NCI-H69 (cell line): ENCODE measurements at regions not wholly inside any gene's neighbourhood (a gene's known extent, or its start where the extent isn't known, plus 50 kb on each side); places are given as distances from the start of the nearest gene placed in this dataset.

Experiments
- DNase-seq: peaks from one replicate; lab custom pipeline; 2025; lab: John Stamatoyannopoulos, UW

DNA sequence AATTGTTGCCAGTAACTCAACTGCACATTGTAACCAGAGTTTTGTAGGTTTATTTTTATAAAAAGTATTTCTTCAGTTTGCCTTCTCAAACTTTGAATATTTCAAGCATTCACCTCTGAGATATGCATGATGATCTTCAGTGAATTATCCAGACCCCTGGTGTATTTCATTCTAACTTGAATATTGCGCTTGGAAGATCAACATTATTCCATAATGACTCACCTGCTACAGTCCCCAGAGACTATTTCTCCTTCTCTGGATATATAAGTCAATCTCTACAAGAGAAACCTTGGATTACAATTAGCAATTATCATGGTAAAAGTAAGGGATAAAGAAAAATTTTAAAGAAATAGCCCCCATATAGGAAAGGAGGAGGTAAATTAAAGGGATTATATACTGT, 1041.0 kb downstream of the TLE1 start:
- no peak for DNase-seq

DNA sequence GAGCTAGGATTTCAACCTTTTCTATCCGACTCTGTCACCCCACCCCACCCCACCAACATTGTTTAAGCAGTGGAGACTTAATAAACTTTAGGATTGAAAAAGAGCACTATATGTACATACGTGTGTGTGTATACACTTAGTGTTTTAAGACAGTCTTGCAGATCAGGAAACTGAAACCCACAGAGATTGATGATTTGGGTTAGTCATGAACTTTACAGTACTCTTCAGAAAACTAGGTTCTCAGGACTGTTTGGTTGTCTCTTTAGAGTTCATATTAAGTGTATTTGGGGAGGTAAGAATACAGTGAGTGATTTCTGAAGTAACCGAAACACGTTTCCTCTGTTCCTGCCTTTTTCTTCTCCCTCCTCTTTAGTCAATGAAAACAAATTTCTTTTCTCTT, 1043.1 kb downstream of the TLE1 start:
- no peak for DNase-seq

DNA sequence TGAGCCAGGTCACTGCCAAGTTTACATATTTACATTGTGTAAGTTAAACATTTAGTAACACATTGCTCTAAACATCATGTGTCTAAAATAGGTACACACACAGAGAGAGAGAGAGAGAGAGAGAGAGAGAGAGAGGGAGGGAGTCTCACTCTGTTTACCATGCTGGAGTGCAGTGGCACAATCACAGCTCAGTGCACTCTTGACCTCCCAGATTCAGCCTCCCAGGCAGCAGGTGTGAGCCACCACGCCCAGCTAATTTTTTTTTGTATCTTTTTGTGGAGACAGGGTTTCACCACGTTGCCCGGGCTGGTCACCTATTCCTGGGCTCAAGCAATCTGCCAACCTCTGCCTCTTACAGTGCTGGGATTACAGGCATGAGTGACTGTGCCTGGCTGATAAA, 1045.3 kb downstream of the TLE1 start:
- DNase-seq = peak; percentile 19

DNA sequence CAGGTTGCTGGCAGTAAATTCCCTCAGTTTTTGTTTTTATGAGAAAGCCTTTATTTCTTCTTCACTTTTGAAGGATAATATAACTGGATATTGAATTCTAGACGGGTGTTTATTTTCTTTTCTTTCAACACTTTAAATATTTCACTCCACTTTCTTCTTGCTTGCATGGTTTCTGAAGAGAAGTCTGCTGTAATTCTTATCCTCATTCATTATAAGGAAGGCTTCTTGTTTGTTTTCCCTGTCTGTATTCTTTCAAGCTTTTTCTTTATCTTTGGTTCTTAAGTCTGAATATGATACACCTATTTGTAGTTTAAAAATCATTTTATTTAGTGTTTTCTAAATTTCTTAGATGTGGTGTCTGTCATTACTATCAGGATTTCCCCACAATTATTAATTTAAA, 1054.3 kb downstream of the TLE1 start:
- no peak for DNase-seq

DNA sequence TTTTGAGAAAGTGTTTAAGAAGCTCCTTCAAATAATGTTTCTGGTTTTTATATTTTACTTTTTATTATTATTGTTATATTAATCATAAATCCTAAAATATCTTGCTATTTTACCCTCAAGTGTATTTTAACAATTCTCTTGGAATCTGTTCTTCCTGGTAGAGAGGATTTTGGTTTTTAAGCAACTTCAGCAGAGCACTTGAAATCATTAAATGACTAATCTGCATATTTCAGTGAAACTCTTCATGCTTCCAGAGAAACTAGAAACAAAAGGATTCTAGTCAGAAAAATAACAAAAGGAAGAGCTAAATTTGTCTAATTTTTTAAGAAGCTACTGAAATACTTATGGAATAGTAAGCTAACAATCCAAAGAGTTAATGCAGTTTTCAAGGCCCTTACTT, 1057.3 kb downstream of the TLE1 start:
- no peak for DNase-seq

DNA sequence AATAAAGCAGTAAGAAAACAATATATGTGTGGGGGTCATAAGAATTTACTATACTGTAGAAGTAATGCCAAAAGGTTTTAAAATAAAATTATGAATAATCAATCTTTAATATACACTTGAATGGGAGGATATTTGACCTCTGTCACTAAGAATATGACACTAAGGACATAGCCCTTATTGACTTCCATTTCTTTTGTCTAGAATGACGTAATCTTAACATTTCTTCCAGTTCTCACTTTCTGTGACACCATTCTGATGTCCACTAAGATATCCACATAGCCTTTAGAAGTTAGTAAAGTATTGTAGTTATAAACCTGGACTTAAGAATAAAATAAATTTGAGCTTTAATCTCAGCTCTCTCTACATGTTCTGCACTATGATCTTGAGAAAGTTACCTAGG, 1050.7 kb downstream of the TLE4 start:
- no peak for DNase-seq

DNA sequence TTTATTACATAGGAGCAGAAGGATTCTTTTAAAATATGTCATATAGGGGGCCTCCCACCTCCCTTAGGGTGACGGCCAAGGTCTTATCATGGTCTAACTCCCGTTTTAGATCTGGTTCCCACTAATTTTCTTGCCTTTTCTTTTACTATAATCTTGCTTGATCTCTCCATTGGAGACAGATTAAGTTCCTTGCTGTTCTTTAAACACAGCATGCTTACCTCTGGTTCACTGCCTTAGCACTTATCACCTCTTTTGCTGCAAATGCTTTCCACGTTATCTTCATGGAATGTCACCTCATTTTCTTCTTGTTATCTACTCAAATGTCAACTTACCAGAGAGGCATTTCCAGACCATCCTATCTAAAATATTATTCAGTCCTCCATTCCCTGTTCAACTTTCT, 1047.6 kb downstream of the TLE4 start:
- DNase-seq = no peak

DNA sequence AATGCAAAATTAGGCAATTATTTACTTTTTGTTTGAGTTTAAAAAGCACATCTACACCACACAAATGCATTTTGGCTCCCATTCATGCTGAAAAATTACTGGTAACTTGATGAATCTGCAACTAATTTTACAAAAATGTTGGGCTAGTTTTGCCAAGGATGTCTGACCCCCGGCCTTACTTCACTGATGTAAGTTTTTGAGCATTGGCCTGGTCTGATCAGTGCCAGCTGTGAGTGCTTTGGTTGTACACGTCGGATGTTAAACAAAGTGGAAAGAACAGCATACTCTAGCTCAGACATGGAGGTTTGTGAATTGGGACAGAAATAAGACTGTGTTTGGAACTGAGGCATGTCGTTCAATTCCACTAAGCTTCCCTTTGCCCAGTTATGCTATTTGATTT, 1044.2 kb downstream of the TLE4 start:
- DNase-seq = no peak

DNA sequence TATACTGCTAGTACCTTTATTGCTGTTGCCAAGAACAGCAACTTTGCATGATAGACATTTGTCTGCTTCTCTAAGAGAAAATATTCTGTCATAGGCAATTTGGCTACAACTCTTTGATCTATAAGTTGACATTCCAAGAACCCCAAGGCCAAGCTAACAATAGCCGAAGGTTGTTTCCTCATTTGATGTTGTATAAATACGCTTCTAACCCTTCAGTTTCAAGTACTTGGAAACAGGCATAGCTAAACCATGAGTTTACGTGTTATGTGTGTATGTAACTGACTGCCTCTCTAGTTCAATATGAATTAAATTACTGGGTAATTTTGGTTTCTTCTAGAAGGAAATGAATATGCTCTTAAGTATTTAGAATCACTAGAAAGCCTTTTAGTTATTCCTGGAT, 1034.0 kb downstream of the TLE4 start:
- no peak for DNase-seq

DNA sequence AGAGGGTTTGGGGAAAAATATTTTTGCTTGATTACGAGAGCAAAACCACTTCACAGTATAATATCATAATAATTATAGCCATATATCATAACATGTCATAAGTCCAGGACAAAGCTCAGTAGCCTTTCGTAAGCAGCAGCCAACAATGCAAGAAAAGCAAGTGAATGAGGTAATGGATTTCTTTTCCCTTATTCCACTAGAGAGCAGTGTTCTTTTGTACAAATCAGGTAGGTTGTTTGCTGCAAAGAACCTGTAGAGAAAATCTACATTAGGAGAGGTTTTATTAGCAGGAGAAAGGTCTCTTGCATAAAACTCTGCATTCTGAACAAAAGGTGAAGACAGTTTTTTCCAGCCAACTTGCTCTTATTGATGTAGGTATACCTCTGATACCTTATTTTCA, 1033.4 kb downstream of the TLE4 start:
- DNase-seq = peak; percentile 33

DNA sequence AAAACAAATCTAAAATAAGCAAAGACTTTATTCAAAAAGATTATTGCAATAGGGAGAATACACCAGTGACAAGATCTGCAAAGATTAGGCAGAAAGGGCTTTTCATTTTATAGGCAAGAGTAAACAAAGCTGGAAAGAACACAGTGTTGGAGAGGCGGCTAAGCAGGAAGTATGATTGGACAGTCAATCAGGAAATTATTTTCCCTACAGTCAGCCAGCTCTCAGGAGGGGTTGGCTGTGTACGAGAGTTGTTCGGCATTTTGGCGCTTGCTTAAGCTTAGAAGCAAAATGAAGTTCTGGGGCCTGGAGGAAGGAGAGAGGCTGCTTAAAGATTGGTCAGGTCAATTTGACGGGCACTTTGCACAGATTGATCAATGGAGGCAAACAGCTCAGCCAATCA, 1030.5 kb downstream of the TLE4 start:
- no peak for DNase-seq

DNA sequence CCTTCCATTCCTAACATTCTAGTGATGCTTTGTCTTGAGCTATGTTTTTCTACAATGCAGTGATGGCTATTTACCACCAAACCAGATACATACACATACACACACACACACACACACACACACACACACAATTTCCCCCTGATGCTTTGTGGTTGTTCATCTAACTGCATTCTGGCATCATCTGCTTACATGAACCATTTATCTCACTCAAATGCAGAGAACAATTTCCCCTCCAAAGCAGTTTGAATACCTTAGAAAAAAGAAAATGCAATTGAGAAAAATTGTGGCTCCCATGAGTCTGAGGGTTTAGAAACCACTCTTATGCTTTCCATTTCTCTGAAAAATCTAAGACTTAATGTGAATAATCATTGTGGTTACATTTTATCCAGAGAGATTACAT, 1024.8 kb downstream of the TLE4 start:
- DNase-seq = no peak

DNA sequence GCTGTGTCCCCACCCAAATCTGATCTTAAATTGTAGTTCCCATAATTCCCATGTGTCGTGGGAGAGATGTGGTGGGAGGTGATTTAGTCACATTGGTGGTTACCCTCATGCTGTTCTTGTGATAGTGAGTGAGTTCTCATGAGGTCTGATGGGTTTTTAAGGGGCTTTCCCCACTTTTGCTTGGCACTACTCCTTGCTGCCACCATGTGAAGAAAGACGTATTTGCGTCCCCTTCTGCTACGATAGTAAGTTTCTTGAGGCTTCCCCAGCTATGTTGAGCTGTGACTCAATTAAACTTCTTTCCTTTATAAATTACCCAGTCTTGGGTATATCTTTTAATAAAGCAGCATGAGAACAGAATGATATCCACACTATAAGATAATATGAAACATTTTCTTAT, 1023.4 kb downstream of the TLE4 start:
- DNase-seq = no peak

DNA sequence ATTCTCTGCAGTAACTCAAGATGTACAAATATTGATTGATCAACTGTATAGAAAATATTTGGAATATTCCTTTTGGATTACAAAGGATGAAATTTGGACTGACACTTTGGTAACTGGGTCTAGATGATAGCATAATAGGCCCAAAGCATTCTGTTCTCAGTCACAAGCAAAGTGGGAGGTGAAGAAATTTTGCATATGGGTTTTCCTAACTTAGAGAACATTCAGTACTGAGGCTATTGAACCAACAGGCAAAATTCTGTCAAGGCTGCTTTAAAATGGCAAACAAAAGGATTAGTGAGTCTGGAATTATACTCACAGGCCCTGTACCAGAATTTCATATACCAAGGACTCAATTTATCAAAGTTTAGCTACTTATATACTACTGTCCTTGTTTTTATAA, 1020.6 kb downstream of the TLE4 start:
- no peak for DNase-seq

DNA sequence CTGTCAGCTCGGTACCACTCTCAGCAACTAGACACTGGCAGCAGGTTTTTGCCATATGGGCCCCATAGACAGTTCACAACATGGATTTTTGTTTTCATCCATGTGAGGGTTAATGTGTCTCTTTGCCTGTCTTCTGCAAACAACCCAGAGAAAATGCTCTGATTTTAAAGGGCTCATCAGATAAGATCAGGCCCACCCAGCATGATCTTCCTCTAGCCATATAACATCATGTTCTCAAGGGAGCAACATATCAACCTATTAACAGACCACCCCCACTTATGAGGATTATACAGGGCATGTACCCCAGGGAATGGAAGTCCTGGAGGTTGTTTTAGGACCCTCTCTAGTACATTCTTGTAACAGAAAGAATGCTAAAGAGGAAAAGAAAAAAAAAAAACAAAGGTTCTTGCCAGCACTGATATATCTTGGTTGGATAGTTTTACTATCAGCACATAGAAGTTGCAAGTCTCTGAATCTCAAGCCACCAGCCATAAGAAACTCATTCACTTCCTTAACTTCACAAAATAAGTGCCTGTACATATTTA, 1015.1 kb downstream of the TLE4 start:
- no peak for DNase-seq

DNA sequence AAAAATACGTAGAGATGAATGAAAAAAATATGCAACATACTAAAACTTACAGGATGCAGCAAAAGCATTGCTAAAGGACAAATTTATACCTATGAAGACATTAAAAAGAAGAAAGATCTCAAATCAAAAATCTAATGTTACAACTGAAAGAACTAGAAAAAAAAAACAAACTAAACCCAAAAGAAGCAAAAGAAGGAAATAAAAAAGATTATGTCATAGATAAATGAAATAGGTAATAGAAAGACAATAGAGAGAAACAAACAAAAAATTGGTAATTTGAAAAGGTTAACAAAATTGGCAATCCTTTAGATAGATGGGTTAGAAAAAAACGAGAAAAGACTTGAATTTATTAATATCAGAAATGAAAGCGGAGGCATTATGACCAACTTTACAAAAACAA, 1000.2 kb downstream of the TLE4 start:
- no peak for DNase-seq

DNA sequence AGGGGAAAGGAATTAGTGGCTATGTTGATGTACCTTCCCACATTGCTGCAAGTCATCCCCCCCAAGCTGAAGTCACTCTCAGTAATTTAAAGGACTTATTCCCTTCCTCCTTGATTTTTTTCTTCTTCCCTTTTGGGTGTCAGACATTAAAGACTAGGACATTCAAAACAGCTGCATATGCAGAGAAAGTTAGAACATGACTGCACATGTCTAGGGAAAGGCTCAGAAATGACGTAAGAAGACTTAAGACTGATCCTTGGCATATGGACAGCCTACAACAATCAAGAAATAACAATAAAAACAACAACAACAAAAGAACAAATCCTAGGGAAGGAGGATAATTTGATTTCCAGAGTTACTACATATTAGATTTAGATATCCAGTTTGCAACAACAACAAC, 997.5 kb downstream of the TLE4 start:
- no peak for DNase-seq

DNA sequence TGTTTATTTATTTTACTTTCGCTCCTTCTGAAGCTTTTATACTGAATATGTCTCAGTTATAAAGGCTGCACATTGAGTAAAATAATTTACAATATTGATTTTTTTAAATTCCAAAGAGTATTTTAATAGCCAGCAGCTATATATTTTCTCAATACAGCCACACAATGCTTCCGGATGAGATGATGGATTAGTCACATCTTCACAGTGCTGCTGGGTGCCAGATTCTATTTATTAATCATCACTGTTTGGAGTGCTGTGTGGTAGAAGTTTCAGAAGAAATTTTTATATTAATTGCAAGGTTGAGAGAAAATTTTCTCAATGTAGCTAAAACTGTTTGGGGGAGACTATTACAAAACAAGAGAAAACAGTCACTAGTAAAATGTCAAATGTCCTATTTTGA, 989.8 kb downstream of the TLE4 start:
- no peak for DNase-seq

DNA sequence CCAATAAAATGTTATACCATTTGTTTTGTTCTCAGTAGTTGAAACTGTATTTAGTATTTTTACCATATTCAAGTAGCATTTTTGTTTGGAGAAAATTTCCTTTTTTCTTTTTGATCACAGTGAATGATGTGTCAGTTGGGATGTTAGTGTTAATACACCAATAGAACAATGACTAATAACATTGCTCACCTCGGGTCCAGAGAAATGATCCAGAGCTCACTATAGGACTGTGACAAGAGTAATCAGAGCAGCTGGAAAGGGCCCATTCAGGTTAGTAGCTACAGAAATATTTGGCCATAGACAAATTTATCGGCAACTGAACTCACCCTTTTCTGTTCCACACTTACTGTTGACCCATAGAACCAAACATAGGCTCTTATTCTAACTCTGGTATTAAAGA, 989.2 kb downstream of the TLE4 start:
- no peak for DNase-seq

DNA sequence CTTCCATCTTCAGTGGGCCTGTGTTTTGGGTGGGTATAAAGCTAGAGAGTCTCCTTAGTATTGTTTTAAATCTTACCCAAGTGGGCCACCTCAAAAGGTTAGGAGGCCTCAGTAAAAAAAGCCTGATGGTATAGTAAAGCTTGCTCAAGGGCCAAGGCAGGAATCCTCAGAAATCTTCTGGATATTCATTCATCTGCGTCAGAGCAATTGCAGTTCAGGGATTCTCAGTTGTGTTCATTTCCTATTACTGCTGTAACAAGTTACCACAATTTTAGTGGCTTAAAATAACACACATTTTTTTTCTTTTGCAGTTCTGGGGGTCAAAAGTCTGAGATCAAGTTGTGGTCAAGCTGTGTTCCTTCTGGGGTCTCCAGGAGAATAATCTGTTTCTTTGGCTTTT, 985.5 kb downstream of the TLE4 start:
- DNase-seq = no peak

DNA sequence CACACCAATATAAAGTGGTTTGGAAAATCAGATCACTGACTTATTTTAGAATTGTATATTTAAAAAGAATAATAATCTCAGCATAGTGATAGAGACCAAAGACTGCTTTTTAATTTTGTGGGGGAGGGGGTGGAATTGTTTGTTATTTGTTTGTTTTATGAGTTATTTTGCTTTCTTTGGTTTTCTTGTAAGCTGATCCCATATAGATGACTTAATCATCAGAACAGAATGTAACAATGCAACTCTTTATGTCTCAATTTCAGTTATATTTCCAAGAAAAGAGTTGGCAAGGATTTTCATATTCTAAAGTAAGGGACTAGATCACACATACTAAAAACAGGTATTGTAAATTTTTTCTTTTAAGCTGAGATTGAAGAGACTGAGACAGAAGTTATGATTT, 984.9 kb downstream of the TLE4 start:
- no peak for DNase-seq

DNA sequence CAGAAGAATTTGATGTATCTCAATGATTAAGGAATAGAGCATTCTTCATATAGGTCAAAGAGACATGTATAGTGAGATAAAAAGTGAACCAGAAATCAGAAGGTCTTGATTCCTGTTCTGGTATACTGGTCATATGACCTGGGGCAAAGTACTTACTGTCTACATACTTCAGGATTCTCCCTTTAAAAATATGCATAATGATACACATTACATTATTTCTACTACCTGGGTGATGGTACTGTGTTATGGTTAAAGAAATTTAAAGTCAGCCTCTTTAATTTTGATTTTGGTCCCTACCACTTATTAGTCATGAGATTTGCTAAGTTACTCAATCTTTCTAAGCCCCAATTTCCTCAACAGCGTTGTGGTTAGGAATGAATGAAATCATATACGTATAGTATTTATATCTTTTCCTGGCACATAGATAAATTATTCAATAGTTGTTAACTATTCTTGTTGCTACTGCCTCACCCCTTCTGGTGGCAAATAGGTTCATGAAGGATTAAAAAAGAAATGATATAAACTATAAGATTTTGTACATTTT, 984.1 kb downstream of the TLE4 start:
- no peak for DNase-seq

DNA sequence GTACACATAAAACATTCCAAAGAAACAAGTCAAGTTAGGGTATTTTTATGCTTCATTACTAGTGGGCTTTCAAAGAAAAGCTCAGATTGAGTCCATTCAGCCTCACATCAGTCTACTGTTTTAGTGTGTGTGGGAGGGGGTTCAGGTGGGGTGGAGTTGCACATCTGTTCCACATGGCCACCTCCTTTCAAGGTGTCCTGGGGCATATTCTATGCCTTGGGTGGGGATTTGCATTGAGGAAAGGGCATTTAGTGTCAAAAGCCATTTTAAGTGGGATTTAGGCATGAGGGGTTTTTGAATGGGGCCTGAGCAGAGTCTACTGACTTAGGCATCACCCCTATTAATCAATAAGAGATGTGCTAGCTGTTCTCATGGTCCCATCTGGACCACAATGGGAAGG, 983.1 kb downstream of the TLE4 start:
- DNase-seq = no peak

DNA sequence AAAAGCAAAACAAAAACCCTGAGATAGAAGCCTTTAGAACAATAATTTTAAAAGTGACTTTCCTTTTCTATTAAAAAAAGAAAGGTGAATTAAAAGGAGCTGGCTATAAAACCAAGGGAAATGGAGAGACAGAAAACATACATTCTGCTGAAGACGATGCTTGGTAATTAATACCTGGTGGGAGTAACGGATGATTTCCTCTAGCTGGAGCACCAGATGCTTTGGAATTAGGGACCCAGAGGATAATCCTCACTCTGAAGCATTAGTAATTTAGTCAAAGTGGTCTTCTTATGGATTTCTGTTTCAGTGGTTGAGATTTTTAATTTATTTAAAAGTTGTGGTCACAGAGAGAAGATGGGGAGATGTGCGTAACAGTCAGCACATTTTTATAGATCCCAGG, 982.5 kb downstream of the TLE4 start:
- peak; percentile 1 for DNase-seq

DNA sequence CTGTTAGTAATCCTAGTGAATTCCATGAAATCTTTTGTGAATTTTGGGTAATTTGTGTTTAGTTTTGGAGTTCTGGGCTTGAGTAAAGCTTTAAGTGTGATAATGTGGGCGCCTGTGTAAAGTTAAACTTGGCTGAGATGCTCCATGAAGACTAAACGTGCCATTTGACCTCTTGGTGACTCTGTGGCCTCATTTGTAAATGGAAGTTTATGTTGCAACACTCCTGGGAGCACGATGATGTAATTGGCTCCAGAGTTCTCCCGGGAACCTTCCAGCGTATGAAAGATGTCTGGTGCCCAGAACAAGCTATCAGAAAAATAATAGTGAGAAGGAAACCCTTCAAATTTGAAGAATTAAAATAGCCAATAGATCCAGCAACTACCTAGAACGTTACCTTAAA, 981.2 kb downstream of the TLE4 start:
- DNase-seq = no peak
